CD14-positive monocyte (primary cell): ENCODE measurements at regions not wholly inside any gene's neighbourhood (a gene's known extent, or its start where the extent isn't known, plus 50 kb on each side); places are given as distances from the start of the nearest gene placed in this dataset.

Source experiments
- DNase-seq, 3 donors: peaks; one replicate each; pipeline ENCODE4 v3.0.0-alpha.2; 2011 to 2022
- H2AFZ ChIP-seq: 2 replicates; pipeline ENCODE4 v1.6.0; 2012; ENCODE audit warnings: mild to moderate bottlenecking, low read depth, low read length, inconsistent platforms; ENCODE audit not compliant: insufficient read depth, poor library complexity, severe bottlenecking
- H3K27ac ChIP-seq, 2 donors: 1 replicate in 1 of 2; 2 replicates in 1 of 2; pipeline ENCODE4 v1.5.1; 2012 to 2013; ENCODE audit warnings: low read length in 2 of 2, control low read depth in 1 of 2, inconsistent platforms in 1 of 2, low read depth in 1 of 2, mild to moderate bottlenecking in 1 of 2
- H3K27me3 ChIP-seq, 2 donors: one replicate each; pipeline versions ENCODE4 v1.6.0 to v1.6.1; 2011 to 2013; ENCODE audit warnings: low read length in 2 of 2; ENCODE audit not compliant: control insufficient read depth in 2 of 2, insufficient read depth in 2 of 2
- H3K36me3 ChIP-seq, 2 donors: replicated peaks in 1 of 2; 1 replicate in 1 of 2; 2 replicates in 1 of 2; pipeline versions ENCODE4 v1.5.1 to v1.6.1; 2012 to 2013; ENCODE audit warnings: low read length in 2 of 2, control low read depth in 1 of 2, inconsistent platforms in 1 of 2, mild to moderate bottlenecking in 1 of 2; ENCODE audit not compliant: insufficient read depth in 2 of 2, control insufficient read depth in 1 of 2
- H3K4me1 ChIP-seq, 2 donors: 1 replicate in 1 of 2; 2 replicates in 1 of 2; pipeline versions ENCODE4 v1.5.1 to v1.6.1; 2012 to 2013; ENCODE audit warnings: low read length in 2 of 2, control low read depth in 1 of 2, inconsistent platforms in 1 of 2, mild to moderate bottlenecking in 1 of 2, moderate library complexity in 1 of 2; ENCODE audit not compliant: insufficient read depth in 2 of 2, control insufficient read depth in 1 of 2
- H3K4me2 ChIP-seq: replicated peaks from 2 replicates; pipeline ENCODE3; 2012; ENCODE audit warnings: low read length, moderate library complexity, mild to moderate bottlenecking; ENCODE audit not compliant: poor library complexity, severe bottlenecking; ENCODE audit errors: extremely low read depth
- H3K4me3 ChIP-seq, 3 experiments: fragments of 200-600 bp in 1 of 3; sonication (generic) in 1 of 3; replicated peaks in 1 of 3; 1 replicate in 2 of 3; 2 replicates in 1 of 3; pipeline ENCODE4 v1.5.1; 2011 to 2013; ENCODE audit warnings: low read length in 3 of 3, mild to moderate bottlenecking in 3 of 3, control low read depth in 2 of 3, low read depth in 2 of 3, inconsistent platforms in 1 of 3, moderate library complexity in 1 of 3
- H3K79me2 ChIP-seq: 2 replicates; pipeline ENCODE4 v1.6.0; 2012; ENCODE audit warnings: mild to moderate bottlenecking, control low read depth, inconsistent platforms, low read length, moderate library complexity; ENCODE audit not compliant: insufficient read depth
- H3K9ac ChIP-seq: 2 replicates; pipeline ENCODE4 v1.6.0; 2017; ENCODE audit warnings: low read length, mild to moderate bottlenecking; ENCODE audit not compliant: insufficient read depth, poor library complexity, severe bottlenecking
- H3K9me3 ChIP-seq, 2 donors: replicated peaks in 1 of 2; 1 replicate in 1 of 2; 2 replicates in 1 of 2; pipeline versions ENCODE4 v1.5.1 to v1.6.1; 2012 to 2013; ENCODE audit warnings: low read length in 2 of 2, control low read depth in 1 of 2; ENCODE audit not compliant: control insufficient read depth in 1 of 2, insufficient read depth in 1 of 2
- H4K20me1 ChIP-seq: 2 replicates; pipeline ENCODE4 v1.6.0; 2012; ENCODE audit warnings: mild to moderate bottlenecking, low read length, control low read depth, moderate library complexity; ENCODE audit not compliant: insufficient read depth
- H3K27ac Mint-ChIP-seq, 7 donors: one replicate each; pipeline ENCODE4 v1.8.0; 2020; ENCODE audit warnings: mild to moderate bottlenecking in 7 of 7, mixed read lengths in 7 of 7, moderate library complexity in 6 of 7, inconsistent platforms in 2 of 7
- H3K27me3 Mint-ChIP-seq, 3 donors: one replicate each; pipeline ENCODE4 v1.8.0; 2021 to 2022; ENCODE audit warnings: low read depth in 3 of 3, mild to moderate bottlenecking in 3 of 3, mixed read lengths in 3 of 3, moderate library complexity in 3 of 3, inconsistent platforms in 1 of 3
- H3K36me3 Mint-ChIP-seq, 2 donors: one replicate each; pipeline ENCODE4 v1.8.0; 2020; ENCODE audit warnings: mixed read lengths in 2 of 2, inconsistent platforms in 1 of 2, mild to moderate bottlenecking in 1 of 2
- H3K4me1 Mint-ChIP-seq: one replicate; pipeline ENCODE4 v1.8.0; 2020; ENCODE audit warnings: mild to moderate bottlenecking, mixed read lengths
- H3K4me3 Mint-ChIP-seq, 2 donors: one replicate each; pipeline ENCODE4 v1.8.0; 2020; ENCODE audit warnings: mild to moderate bottlenecking in 2 of 2, mixed read lengths in 2 of 2, moderate library complexity in 1 of 2
- H3K9me3 Mint-ChIP-seq, 7 donors: one replicate each; pipeline ENCODE4 v1.8.0; 2020 to 2022; ENCODE audit warnings: mixed read lengths in 7 of 7, mild to moderate bottlenecking in 6 of 7, moderate library complexity in 6 of 7, inconsistent platforms in 2 of 7
- CTCF ChIP-seq: fragments of 200-600 bp; IDR thresholded peaks from one replicate; pipeline ENCODE4 v1.8.0; 2022; ENCODE audit warnings: antibody characterized with exemption, mild to moderate bottlenecking
- WGBS: methylation state at CpG from one replicate; pipeline ENCODE4 v1.1.5; 2013; ENCODE audit warnings: missing lambda C conversion rate; ENCODE audit not compliant: insufficient coverage; 5-methylcytosine and 5-hydroxymethylcytosine counted together
- intact Hi-C, 2 donors: fragments of 100-400 bp; cut with micrococcal nuclease; formaldehyde crosslinking; loops; one replicate each; pipeline versions ENCODE4 v1.15.0 to v1.15.1; 2023

DNA sequence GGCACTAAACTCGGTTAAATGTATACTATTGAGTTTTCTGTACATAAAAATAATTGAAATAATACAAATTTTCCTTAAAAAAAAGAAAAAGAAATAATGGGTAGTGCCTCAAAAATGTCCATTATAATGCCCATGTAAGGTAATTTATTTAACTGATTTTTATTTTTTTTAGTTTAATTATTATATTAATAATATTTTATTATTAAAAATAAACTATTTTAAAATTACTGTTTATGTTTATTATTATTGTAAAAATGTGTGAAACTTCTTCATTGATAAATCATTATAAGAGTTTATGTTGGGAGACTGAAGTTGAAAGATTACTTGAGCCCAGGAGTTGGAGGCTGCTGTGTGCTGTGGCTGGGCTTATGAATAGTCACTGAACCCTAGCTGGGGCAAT is 925.5 kb upstream of the EPHA7 start:
- H3K4me2 ChIP-seq, result no peak overlapping the region
- H3K4me1 Mint-ChIP-seq, result no peaks in the 10 kb centered on the region
- no peaks in the 10 kb centered on the region for H3K4me1 ChIP-seq
- no peak overlapping the region for H3K27ac ChIP-seq
- no peaks in the 10 kb centered on the region for H4K20me1 ChIP-seq
- H3K36me3 Mint-ChIP-seq, result no peaks in the 10 kb centered on the region
- no peaks in the 10 kb centered on the region for H3K27me3 Mint-ChIP-seq
- no peak for TF ChIP-seq CTCF
- H3K9ac ChIP-seq, result no peak overlapping the region
- no peak overlapping the region for H3K4me3 ChIP-seq
- no peaks in the 10 kb centered on the region for H3K9me3 ChIP-seq
- H3K79me2 ChIP-seq, result no peaks in the 10 kb centered on the region
- H3K36me3 ChIP-seq, result no peaks in the 10 kb centered on the region
- H3K27me3 ChIP-seq, result no peaks in the 10 kb centered on the region
- no peak overlapping the region for H3K4me3 Mint-ChIP-seq
- intact Hi-C loops, result no loop called here
- no peak overlapping the region for H3K27ac Mint-ChIP-seq
- DNase-seq, result no peak
- no peaks in the 10 kb centered on the region for H3K9me3 Mint-ChIP-seq
- no peak overlapping the region for H2AFZ ChIP-seq
- no CpG with 5 or more reads among the region's 1 CpG for WGBS

- no peaks in the 10 kb centered on the region for H3K27me3 Mint-ChIP-seq
- no peak overlapping the region for H3K4me3 ChIP-seq
- no peaks in the 10 kb centered on the region for H3K4me1 Mint-ChIP-seq
- H3K27ac ChIP-seq, result no peak overlapping the region
- no peak overlapping the region for H3K4me2 ChIP-seq
- no peak overlapping the region for H3K4me3 Mint-ChIP-seq
- H3K36me3 ChIP-seq, result no peaks in the 10 kb centered on the region
- DNase-seq, result no peak
- no peaks in the 10 kb centered on the region for H3K27me3 ChIP-seq
- H3K9ac ChIP-seq, result no peak overlapping the region
- no CpG with 5 or more reads among the region's 2 CpGs for WGBS
- H3K36me3 Mint-ChIP-seq, result no peaks in the 10 kb centered on the region
- no peak overlapping the region for H2AFZ ChIP-seq
- intact Hi-C loops, result no loop called here
- TF ChIP-seq CTCF, result no peak
- H3K79me2 ChIP-seq, result no peaks in the 10 kb centered on the region
- H4K20me1 ChIP-seq, result no peaks in the 10 kb centered on the region
- H3K27ac Mint-ChIP-seq, result no peak overlapping the region
- H3K9me3 Mint-ChIP-seq, result no peaks in the 10 kb centered on the region
- H3K9me3 ChIP-seq, result no peaks in the 10 kb centered on the region
- H3K4me1 ChIP-seq, result no peaks in the 10 kb centered on the region
These were observed 921.8 kb upstream of the EPHA7 start for GRCh38 chr6:94341173-94341572.
